Stimulated activated CD4-positive, alpha-beta T cell treated with anti-CD3 and anti-CD28 coated beads, Interleukin-2, amount 100 ng/mL, for 24 hours (primary cell): ENCODE measurements at regions not wholly inside any gene's neighbourhood (a gene's known extent, or its start where the extent isn't known, plus 50 kb on each side); places are given as distances from the start of the nearest gene placed in this dataset.

Source experiments
- DNase-seq, 2 donors: peaks; one replicate each; pipeline ENCODE4 v3.0.0-alpha.2; 2020

GRCh38 chr2:158732573-158733429 lies 62.3 kb upstream of the DAPL1 start:
- DNase-seq, result no peak

- no peak for DNase-seq
These were observed 61.7 kb upstream of the DAPL1 start for GRCh38 chr2:158733430-158733755.

DNA sequence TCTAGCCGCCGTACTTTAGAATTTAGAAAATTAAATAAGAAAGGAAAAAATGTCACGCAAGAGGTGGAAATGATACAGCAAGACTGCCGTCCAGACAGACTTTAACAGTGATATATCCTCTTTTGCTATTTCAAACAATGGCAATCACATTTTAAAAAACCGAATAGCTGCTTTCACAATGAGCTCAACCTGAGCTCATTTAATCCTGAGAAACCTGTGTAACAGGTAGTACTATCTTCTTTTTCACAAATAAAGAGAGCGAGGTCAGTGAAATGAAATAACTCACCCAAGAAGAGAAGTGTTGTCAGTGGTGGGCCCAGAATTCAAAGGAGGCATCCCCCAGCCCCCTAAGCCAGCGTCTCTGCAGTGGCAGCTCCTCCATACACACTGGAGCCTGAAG lies 60.7 kb upstream of the DAPL1 start:
- DNase-seq, result no peak

DNA sequence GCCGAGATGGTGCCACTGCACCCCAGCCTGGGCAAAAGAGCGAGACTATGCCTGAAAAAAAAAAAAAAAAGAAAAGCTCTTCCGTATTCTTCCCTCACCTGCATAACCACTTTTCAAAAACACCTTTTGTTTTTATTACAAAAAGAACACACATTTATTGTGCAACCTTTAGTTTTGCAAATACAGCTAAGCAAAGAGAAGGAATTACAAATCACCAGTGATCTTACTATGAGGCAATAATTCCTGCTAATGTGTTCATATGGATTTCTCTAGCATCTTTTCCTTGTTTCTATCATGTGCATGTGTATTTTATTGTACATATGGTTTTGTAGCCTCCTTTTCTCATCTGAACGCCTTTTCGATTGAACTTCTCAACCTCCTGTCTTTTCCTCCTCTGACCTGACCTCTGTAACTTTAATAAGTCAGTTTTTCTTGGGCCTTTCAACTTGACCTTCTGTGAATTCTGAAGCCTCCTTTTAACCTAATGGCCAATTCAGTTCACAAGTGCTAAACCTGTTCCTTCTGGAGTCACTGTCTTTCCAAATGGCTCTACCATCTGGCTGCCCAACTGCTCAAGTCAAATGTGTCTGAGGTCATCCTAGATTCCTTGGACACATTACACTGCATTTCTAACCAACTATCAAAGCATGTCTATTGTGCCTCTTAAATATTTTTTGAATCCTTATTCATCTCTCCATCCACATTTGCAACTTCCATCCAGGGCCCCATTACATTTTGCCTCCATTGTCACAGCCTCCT lies 59.1 kb upstream of the DAPL1 start:
- DNase-seq, result no peak

DNA sequence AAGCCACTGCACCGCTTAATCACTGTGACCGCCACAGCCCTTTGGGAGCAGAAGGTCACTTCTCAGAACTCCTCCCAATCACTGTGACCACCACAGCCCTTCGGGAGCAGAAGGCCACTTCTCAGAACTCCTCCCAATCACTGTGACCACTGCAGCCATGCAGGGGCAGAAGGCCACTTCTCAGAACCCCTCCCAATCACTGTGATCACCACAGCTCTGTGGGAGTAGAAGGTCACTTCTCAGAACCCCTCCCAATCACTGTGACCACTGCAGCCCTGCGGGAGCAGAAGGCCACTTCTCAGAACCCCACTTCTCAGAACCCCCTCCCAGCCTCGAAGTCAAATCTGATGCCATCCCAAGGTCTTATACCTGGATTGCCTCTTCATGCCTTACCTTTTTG lies 56.8 kb upstream of the DAPL1 start:
- DNase-seq, result no peak

DNA sequence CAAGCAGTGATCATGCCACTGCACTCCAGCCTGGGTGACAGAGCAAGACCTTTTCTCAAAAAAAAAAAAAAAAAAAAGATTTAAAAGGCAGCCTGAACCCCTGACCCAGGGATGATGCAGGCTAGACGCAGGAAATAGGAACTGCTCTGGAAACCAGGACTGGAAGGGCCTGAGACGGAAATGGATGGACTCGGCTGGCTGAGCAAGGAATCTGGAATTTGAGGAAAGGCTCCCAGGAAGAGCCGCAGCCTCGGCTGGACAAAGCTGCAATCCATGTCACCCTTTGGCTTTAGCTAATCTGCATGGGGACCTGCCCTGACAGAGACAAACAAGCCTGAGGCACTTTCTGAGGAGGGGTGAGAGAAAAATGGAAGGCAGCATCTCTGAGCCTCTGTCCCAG lies 55.0 kb upstream of the DAPL1 start:
- no peak for DNase-seq

- no peak for DNase-seq
These were observed 54.5 kb upstream of the DAPL1 start for GRCh38 chr2:158740621-158741020.

GRCh38 chr2:158741625-158742024 lies 53.5 kb upstream of the DAPL1 start:
- DNase-seq, result no peak

DNA sequence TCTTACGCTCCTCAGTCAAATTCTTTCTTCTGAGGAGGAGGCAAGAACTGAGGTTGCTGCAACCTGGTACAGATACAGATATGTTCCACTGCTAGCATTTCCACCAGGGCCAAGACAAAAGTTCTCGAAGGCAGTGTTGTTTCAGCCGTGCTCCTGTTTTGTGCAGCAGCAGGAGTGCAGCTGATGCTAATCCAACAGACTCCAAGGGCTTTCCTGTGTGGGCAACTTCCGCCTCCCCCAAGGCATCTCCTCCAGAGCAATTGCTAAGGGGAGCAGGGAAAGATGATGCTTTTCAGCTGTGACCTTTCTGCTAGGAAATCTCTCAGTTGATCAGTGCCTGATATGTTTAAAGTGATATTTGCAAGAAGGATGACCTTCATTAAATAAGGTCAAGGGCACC lies 52.6 kb upstream of the DAPL1 start:
- no peak for DNase-seq

DNA sequence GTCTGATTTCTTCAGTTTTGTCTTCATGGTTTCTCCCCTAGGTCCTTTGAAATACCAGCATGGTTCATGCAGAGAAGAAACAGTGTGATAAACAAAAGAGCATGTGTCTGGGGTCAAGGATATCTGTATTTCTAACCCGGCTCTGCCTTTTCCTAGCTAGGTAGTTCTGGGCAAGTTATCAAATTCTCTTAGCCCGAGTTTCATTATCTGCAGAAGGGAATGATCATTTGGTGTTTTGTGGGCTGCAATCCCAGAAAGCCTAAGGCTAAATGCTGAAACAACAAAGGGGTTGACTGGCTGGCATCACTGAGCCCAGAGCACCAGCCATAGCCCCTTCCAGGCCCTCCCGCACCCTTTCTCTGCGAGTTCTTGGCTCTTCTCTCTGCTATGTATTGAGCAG lies 51.7 kb upstream of the DAPL1 start:
- DNase-seq, result no peak

DNA sequence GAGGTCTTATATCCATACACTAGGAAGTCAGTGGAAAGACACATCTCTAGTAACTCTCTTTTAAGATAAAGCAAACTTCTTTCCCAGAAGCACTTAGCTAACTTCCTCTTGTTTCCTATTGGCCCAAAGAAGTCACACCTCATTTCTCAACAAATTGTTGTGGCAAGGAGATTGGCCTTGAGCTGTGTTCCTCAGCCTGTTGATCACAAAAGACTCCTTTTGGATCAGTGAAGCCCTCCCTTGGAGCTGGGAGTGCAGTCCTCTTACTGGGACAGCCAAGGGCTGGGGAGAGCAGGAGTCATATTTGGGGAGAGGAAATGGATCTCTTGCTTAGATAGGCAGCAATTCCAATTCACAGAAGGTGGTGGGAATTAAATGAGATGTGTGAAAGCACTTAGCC lies 51.2 kb upstream of the DAPL1 start:
- no peak for DNase-seq

- peak; percentile 29 to 34 for DNase-seq
These were observed 49.9 kb upstream of the DAPL1 start for GRCh38 chr2:158745067-158745865.
